Retina (tissue), 1 donor: ENCODE measurements at regions not wholly inside any gene's neighbourhood (a gene's known extent, or its start where the extent isn't known, plus 50 kb on each side); places are given as distances from the start of the nearest gene placed in this dataset.
"Not testable (repeated sequence)": the region's sequence is repeated elsewhere in the genome, so short reads cannot be mapped to it uniquely, and the experiment has no call there.

Source experiments
- DNase-seq: peaks from one replicate; pipeline ENCODE4 v3.0.0-alpha.2; 2016

- DNase-seq = peak; percentile 53
Observed at GRCh38 chr9:19650312-19650711, 138.5 kb downstream of the SLC24A2 start.

- DNase-seq = no peak
Observed at GRCh38 chr9:19649336-19650041, 139.3 kb downstream of the SLC24A2 start.

- no peak for DNase-seq
Observed at GRCh38 chr9:19648672-19649071, 140.2 kb downstream of the SLC24A2 start.

GRCh38 chr9:19643875-19644274 is 145.0 kb downstream of the SLC24A2 start:
- no peak for DNase-seq

- no peak for DNase-seq
Observed at GRCh38 chr9:19642256-19642655, 146.6 kb downstream of the SLC24A2 start.

GRCh38 chr9:19641046-19641445 is 147.8 kb downstream of the SLC24A2 start:
- no peak for DNase-seq

- no peak for DNase-seq
Observed at GRCh38 chr9:19640014-19640413, 148.8 kb downstream of the SLC24A2 start.

- DNase-seq = no peak
Observed at GRCh38 chr9:19637084-19637483, 151.8 kb downstream of the SLC24A2 start.

GRCh38 chr9:19634881-19635280 is 154.0 kb downstream of the SLC24A2 start:
- no peak for DNase-seq

- DNase-seq = no peak
Observed at GRCh38 chr9:19631181-19631580, 157.7 kb downstream of the SLC24A2 start.

GRCh38 chr9:19630760-19631159 is 158.1 kb downstream of the SLC24A2 start:
- no peak for DNase-seq

- no peak for DNase-seq
Observed at GRCh38 chr9:19629488-19629887, 159.3 kb downstream of the SLC24A2 start.

- DNase-seq = not testable (repeated sequence)
Observed at GRCh38 chr9:19625426-19625825, 163.4 kb downstream of the SLC24A2 start.

- DNase-seq = no peak
Observed at GRCh38 chr9:19624519-19624918, 164.3 kb downstream of the SLC24A2 start.

GRCh38 chr9:19623941-19624340 is 164.9 kb downstream of the SLC24A2 start:
- peak; percentile 55 for DNase-seq

- DNase-seq = no peak
Observed at GRCh38 chr9:19620326-19620725, 168.5 kb downstream of the SLC24A2 start.

- no peak for DNase-seq
Observed at GRCh38 chr9:19619221-19619620, 169.6 kb downstream of the SLC24A2 start.

- DNase-seq = no peak
Observed at GRCh38 chr9:19618816-19619215, 170.0 kb downstream of the SLC24A2 start.

- no peak for DNase-seq
Observed at GRCh38 chr9:19615036-19615624, 173.7 kb downstream of the SLC24A2 start.

GRCh38 chr9:19614294-19614693 is 174.5 kb downstream of the SLC24A2 start:
- no peak for DNase-seq

- no peak for DNase-seq
Observed at GRCh38 chr9:19600538-19600937, 188.3 kb downstream of the SLC24A2 start.

GRCh38 chr9:19598722-19599121 is 189.9 kb downstream of the ACER2 start:
- DNase-seq = no peak

GRCh38 chr9:19597176-19597575 is 188.4 kb downstream of the ACER2 start:
- no peak for DNase-seq

GRCh38 chr9:19595003-19595402 is 186.2 kb downstream of the ACER2 start:
- DNase-seq = no peak

GRCh38 chr9:19587678-19588077 is 178.9 kb downstream of the ACER2 start:
- DNase-seq = no peak
